IMR-90 (cell line): ENCODE measurements at regions not wholly inside any gene's neighbourhood (a gene's known extent, or its start where the extent isn't known, plus 50 kb on each side); places are given as distances from the start of the nearest gene placed in this dataset.

Experiments used
- ATAC-seq: fragments of 200-7000 bp; cut with Tn5 transposase; 2 replicates; pipeline ENCODE4 v1.9.1; 2020; ENCODE audit warnings: low read depth, mild to moderate bottlenecking, moderate library complexity
- BruUV-seq: library from RNA; stranded (reverse); fragments of 400-500 nt; replicated peaks from 2 replicates; lab custom pipeline; 2021; lab: Mats Ljungman, UMichigan
- CTCF ChIA-PET: fragments of 300-600 bp; formaldehyde crosslinking; extraction: SDS; loops from one replicate; lab custom pipeline; 2021; ENCODE audit warnings: antibody characterized with exemption; lab: Yijun Ruan, JAX
- POLR2A ChIA-PET: fragments of 300-600 bp; sonication (Branson Sonifier 250); formaldehyde crosslinking; loops from one replicate; lab custom pipeline; 2022; ENCODE audit warnings: antibody characterized with exemption; ENCODE audit not compliant: unreplicated experiment; lab: Charles Lee
- DNase-seq: peaks from one replicate; pipeline ENCODE4 v3.0.0; 2013
- H2AFZ ChIP-seq: replicated peaks from 2 replicates; pipeline ENCODE3; 2013; ENCODE audit warnings: low read length, mild to moderate bottlenecking; ENCODE audit not compliant: poor library complexity
- H2AK5ac ChIP-seq: 2 replicates; pipeline ENCODE4 v1.6.1; 2013; ENCODE audit warnings: low read depth, low read length, inconsistent platforms
- H2AK9ac ChIP-seq: replicated peaks from 2 replicates; pipeline ENCODE3; 2013; ENCODE audit warnings: mild to moderate bottlenecking, low read depth, low read length, moderate library complexity; ENCODE audit not compliant: poor library complexity
- H2BK120ac ChIP-seq: 2 replicates; pipeline ENCODE4 v1.6.1; 2013; ENCODE audit warnings: low read depth, low read length, inconsistent platforms
- H2BK15ac ChIP-seq: 3 replicates; pipeline ENCODE4 v1.6.1; 2013; ENCODE audit warnings: low read depth, low read length, inconsistent platforms
- H2BK20ac ChIP-seq: 2 replicates; pipeline ENCODE4 v1.6.1; 2013; ENCODE audit warnings: low read depth, mild to moderate bottlenecking, inconsistent platforms, low read length, moderate library complexity
- H2BK5ac ChIP-seq: 2 replicates; pipeline ENCODE4 v1.6.1; 2013; ENCODE audit warnings: mild to moderate bottlenecking, low read depth, low read length, inconsistent platforms; ENCODE audit not compliant: poor library complexity, severe bottlenecking
- H3K14ac ChIP-seq: replicated peaks from 2 replicates; pipeline ENCODE4 v1.6.1; 2013; ENCODE audit warnings: low read depth, low read length, inconsistent platforms
- H3K18ac ChIP-seq: 2 replicates; pipeline ENCODE4 v1.6.1; 2013; ENCODE audit warnings: low read depth, low read length, control low read depth
- H3K23ac ChIP-seq: 2 replicates; pipeline ENCODE4 v1.6.1; 2013; ENCODE audit warnings: low read depth, low read length, inconsistent platforms
- H3K27ac ChIP-seq: 2 replicates; pipeline ENCODE4 v1.5.1; 2013; ENCODE audit warnings: mild to moderate bottlenecking, control low read depth, low read length; ENCODE audit not compliant: insufficient read depth
- H3K27me3 ChIP-seq: 2 replicates; pipeline ENCODE4 v1.6.1; 2013; ENCODE audit warnings: low read length; ENCODE audit not compliant: control insufficient read depth, insufficient read depth
- H3K36me3 ChIP-seq: 2 replicates; pipeline ENCODE4 v1.6.1; 2013; ENCODE audit warnings: low read length, mixed read lengths; ENCODE audit not compliant: control insufficient read depth, insufficient read depth
- H3K4ac ChIP-seq: 2 replicates; pipeline ENCODE4 v1.6.1; 2013; ENCODE audit warnings: low read depth, low read length, inconsistent platforms
- H3K4me1 ChIP-seq: 2 replicates; pipeline ENCODE4 v1.6.1; 2013; ENCODE audit warnings: low read length, mixed read lengths; ENCODE audit not compliant: control insufficient read depth, insufficient read depth
- H3K4me2 ChIP-seq: 2 replicates; pipeline ENCODE4 v1.6.1; 2013; ENCODE audit warnings: low read depth, mild to moderate bottlenecking, control low read depth, low read length, moderate library complexity
- H3K4me3 ChIP-seq: 2 replicates; pipeline ENCODE4 v1.5.1; 2013; ENCODE audit warnings: low read depth, mild to moderate bottlenecking, control low read depth, low read length, moderate library complexity; ENCODE audit not compliant: insufficient read depth
- H3K56ac ChIP-seq: 2 replicates; pipeline ENCODE4 v1.6.1; 2013; ENCODE audit warnings: low read length, inconsistent platforms; ENCODE audit not compliant: insufficient read depth; ENCODE audit errors: extremely low read depth
- H3K79me1 ChIP-seq, 2 experiments: 2 replicates each; pipeline ENCODE4 v1.6.1; 2013; ENCODE audit warnings: low read length in 2 of 2, inconsistent platforms in 1 of 2, low read depth in 1 of 2
- H3K9ac ChIP-seq: 2 replicates; pipeline ENCODE4 v1.6.1; 2013; ENCODE audit warnings: low read depth, low read length, control low read depth
- H3K9me1 ChIP-seq: 2 replicates; pipeline ENCODE4 v1.6.1; 2013; ENCODE audit warnings: low read length, inconsistent platforms; ENCODE audit not compliant: insufficient read depth
- H3K9me3 ChIP-seq: 2 replicates; pipeline ENCODE4 v1.6.1; 2013; ENCODE audit warnings: low read length; ENCODE audit not compliant: control insufficient read depth, insufficient read depth
- H4K20me1 ChIP-seq: 2 replicates; pipeline ENCODE4 v1.6.1; 2013; ENCODE audit warnings: low read length, inconsistent platforms; ENCODE audit not compliant: insufficient read depth
- H4K5ac ChIP-seq: 2 replicates; pipeline ENCODE4 v1.6.1; 2013; ENCODE audit warnings: mild to moderate bottlenecking, low read depth, low read length, control low read depth
- H4K8ac ChIP-seq, 2 experiments: 2 replicates each; pipeline ENCODE4 v1.6.1; 2013; ENCODE audit warnings: low read depth in 2 of 2, low read length in 2 of 2, control low read depth in 1 of 2, inconsistent platforms in 1 of 2
- H4K91ac ChIP-seq: 2 replicates; pipeline ENCODE4 v1.6.1; 2013; ENCODE audit warnings: low read depth, low read length, inconsistent platforms; ENCODE audit not compliant: insufficient read depth
- BHLHE40 ChIP-seq: fragments of 150-350 bp; IDR thresholded peaks from 2 replicates; pipeline ENCODE4 v1.6.1; 2016; ENCODE audit warnings: mild to moderate bottlenecking, low read depth, low read length
- CEBPB ChIP-seq: IDR thresholded peaks from 2 replicates; pipeline ENCODE4 v1.6.1; 2012; ENCODE audit warnings: low read depth, low read length, improper control_type of control experiment
- CHD1 ChIP-seq: IDR thresholded peaks from 2 replicates; pipeline ENCODE4 v1.6.1; 2012; ENCODE audit warnings: low read depth, low read length, improper control_type of control experiment
- FOS ChIP-seq: fragments of 150-350 bp; IDR thresholded peaks from 2 replicates; pipeline ENCODE4 v1.6.1; 2016; ENCODE audit warnings: low read depth, low read length
- MAFK ChIP-seq: IDR thresholded peaks from 2 replicates; pipeline ENCODE4 v1.6.1; 2012; ENCODE audit warnings: low read depth, low read length, improper control_type of control experiment
- MAZ ChIP-seq: IDR thresholded peaks from 2 replicates; pipeline ENCODE4 v1.6.1; 2012; ENCODE audit warnings: low read depth, mild to moderate bottlenecking, low read length, improper control_type of control experiment, moderate library complexity, borderline replicate concordance
- MXI1 ChIP-seq: IDR thresholded peaks from 2 replicates; pipeline ENCODE4 v1.6.1; 2012; ENCODE audit warnings: low read depth, mild to moderate bottlenecking, low read length, moderate library complexity, borderline replicate concordance
- NFE2L2 ChIP-seq: fragments of 150-350 bp; IDR thresholded peaks from 2 replicates; pipeline ENCODE4 v1.6.1; 2016; ENCODE audit warnings: low read depth, mild to moderate bottlenecking, low read length
- POLR2A ChIP-seq: IDR thresholded peaks from 2 replicates; pipeline ENCODE4 v1.6.1; 2012; ENCODE audit warnings: mild to moderate bottlenecking, low read depth, low read length
- RAD21 ChIP-seq: IDR thresholded peaks from 2 replicates; pipeline ENCODE4 v1.6.1; 2012; ENCODE audit warnings: low read length, improper control_type of control experiment
- RCOR1 ChIP-seq: IDR thresholded peaks from 2 replicates; pipeline ENCODE4 v1.6.1; 2012; ENCODE audit warnings: mild to moderate bottlenecking, low read length, improper control_type of control experiment; ENCODE audit not compliant: insufficient replicate concordance
- RFX5 ChIP-seq: IDR thresholded peaks from 2 replicates; pipeline ENCODE4 v1.8.0; 2012; ENCODE audit warnings: low read depth, mild to moderate bottlenecking, low read length, moderate library complexity
- SMC3 ChIP-seq: fragments of 150-350 bp; IDR thresholded peaks from 2 replicates; pipeline ENCODE4 v1.6.1; 2016; ENCODE audit warnings: low read depth, mild to moderate bottlenecking, antibody characterized with exemption, low read length, moderate library complexity
- WGBS, 2 experiments: methylation state at CpG; one replicate each; pipeline versions ENCODE4 v1.1.5 to v1.1.7; 2013; ENCODE audit warnings: missing lambda C conversion rate in 2 of 2; ENCODE audit not compliant: insufficient read length in 1 of 2; ENCODE audit errors: extremely low coverage in 2 of 2; 5-methylcytosine and 5-hydroxymethylcytosine counted together
- dilution Hi-C: fragments of 300-500 bp; cut with HindIII; formaldehyde crosslinking; loops from one replicate; pipeline ENCODE4 v1.14.3; 2018; ENCODE audit warnings: low sequenced_read_pairs; ENCODE audit not compliant: unreplicated experiment
- in situ Hi-C: fragments of 300-500 bp; cut with MboI; formaldehyde crosslinking; loops from 3 replicates; pipeline ENCODE4 v1.14.3; 2019; ENCODE audit warnings: low sequenced_read_pairs, inconsistent platforms, mixed read lengths
- intact Hi-C: fragments of 100-400 bp; cut with micrococcal nuclease; formaldehyde crosslinking; loops from 2 replicates; pipeline ENCODE4 v1.10.0; 2022
- TF ChIP-seq, protein P1 (sequence below): fragments of 150-350 bp; IDR thresholded peaks from 2 replicates; pipeline ENCODE4 v1.6.1; 2017; ENCODE audit warnings: mild to moderate bottlenecking, antibody characterized with exemption, low read length, low read depth
- TF ChIP-seq, protein P2 (sequence below): fragments of 150-350 bp; IDR thresholded peaks from 2 replicates; pipeline ENCODE4 v1.6.1; 2016; ENCODE audit warnings: low read depth, mild to moderate bottlenecking, low read length, moderate library complexity, borderline replicate concordance
- TF ChIP-seq, protein P3 (sequence below): conservative IDR thresholded peaks from 2 replicates; pipeline ENCODE4 v1.5.1; 2012; ENCODE audit warnings: mild to moderate bottlenecking, low read depth, low read length, improper control_type of control experiment

DNA sequence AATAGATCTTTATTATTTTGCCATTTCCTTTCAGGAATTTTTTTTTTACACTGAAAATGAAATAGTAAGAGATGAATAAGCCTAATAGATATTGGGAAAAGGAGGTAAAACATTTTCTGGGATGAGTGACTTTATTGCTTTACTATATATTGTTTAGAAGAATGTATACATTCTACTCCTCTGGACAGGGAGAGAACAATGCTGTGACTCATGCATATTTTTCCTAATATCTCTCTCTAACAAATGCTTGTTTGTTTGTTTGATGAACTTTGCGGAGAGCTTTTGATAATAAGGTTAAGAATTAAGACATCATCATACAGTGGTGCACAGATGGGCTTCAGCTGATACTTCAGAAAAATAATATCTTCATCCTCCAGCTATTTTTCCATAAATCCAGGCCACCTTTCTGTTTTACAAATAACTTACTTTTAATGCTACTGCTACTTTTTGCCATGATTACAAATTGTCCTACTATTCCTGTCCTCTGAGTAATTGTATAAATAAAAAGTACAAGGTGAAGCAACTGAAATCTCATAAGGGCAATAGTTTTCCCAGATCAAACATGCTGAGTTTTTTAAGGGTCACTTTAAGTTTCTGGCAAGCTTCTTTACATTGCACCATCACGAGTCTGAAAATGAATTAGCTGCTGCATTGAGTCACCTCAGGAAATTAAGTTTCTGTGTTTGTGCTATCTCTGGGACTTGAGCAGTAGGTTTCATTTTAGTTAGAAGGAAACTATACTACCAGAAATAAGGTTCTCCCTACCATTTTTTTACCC is 207.3 kb upstream of the POT1 start:
- H3K4me1 ChIP-seq = no peaks in the 10 kb centered on the region
- no peaks in the 10 kb centered on the region for H4K20me1 ChIP-seq
- H2BK120ac ChIP-seq = no peak overlapping the region
- WGBS, 2 experiments = no CpG with 5 or more reads among the region's 2 CpGs
- dilution Hi-C loops (no loop called here), intact Hi-C loops (no loop called here), in situ Hi-C loops (no loop called here)
- H4K8ac ChIP-seq = no peak overlapping the region
- no peaks in the 10 kb centered on the region for H3K36me3 ChIP-seq
- no peak overlapping the region for H3K23ac ChIP-seq
- peak; percentile 7 for DNase-seq
- H3K4ac ChIP-seq = no peak overlapping the region
- no peaks in the 10 kb centered on the region for H3K9me1 ChIP-seq
- no peak overlapping the region for H3K56ac ChIP-seq
- H2AK5ac ChIP-seq = no peak overlapping the region
- no peaks in the 10 kb centered on the region; the same call in 1 of the 2 replicates for H3K9me3 ChIP-seq
- no peak overlapping the region for H3K9ac ChIP-seq
- no peak overlapping the region for H2AFZ ChIP-seq
- H3K18ac ChIP-seq = no peak overlapping the region
- no peak overlapping the region for H4K5ac ChIP-seq
- ChIA-PET POLR2A (no interaction called here), CTCF (no interaction called here)
- no peak overlapping the region for H3K4me2 ChIP-seq
- H3K4me3 ChIP-seq = no peak overlapping the region
- ATAC-seq = peak; percentile 35; the same call in 1 of the 2 replicates
- no peak overlapping the region for H2BK15ac ChIP-seq
- H3K79me1 ChIP-seq = no peaks in the 10 kb centered on the region
- H2AK9ac ChIP-seq = no peak overlapping the region
- TF ChIP-seq, protein P1, sequence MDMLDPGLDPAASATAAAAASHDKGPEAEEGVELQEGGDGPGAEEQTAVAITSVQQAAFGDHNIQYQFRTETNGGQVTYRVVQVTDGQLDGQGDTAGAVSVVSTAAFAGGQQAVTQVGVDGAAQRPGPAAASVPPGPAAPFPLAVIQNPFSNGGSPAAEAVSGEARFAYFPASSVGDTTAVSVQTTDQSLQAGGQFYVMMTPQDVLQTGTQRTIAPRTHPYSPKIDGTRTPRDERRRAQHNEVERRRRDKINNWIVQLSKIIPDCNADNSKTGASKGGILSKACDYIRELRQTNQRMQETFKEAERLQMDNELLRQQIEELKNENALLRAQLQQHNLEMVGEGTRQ = no peak
- no peak for TF ChIP-seq NFE2L2
- no peak for TF ChIP-seq POLR2A
- no peak for TF ChIP-seq MXI1
- no peak for TF ChIP-seq MAFK
- TF ChIP-seq, protein P2, sequence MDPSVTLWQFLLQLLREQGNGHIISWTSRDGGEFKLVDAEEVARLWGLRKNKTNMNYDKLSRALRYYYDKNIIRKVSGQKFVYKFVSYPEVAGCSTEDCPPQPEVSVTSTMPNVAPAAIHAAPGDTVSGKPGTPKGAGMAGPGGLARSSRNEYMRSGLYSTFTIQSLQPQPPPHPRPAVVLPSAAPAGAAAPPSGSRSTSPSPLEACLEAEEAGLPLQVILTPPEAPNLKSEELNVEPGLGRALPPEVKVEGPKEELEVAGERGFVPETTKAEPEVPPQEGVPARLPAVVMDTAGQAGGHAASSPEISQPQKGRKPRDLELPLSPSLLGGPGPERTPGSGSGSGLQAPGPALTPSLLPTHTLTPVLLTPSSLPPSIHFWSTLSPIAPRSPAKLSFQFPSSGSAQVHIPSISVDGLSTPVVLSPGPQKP = no peak
- no peak for TF ChIP-seq CHD1
- TF ChIP-seq CEBPB = no peak
- no peak for TF ChIP-seq SMC3
- TF ChIP-seq RAD21 = no peak
- TF ChIP-seq, protein P3, sequence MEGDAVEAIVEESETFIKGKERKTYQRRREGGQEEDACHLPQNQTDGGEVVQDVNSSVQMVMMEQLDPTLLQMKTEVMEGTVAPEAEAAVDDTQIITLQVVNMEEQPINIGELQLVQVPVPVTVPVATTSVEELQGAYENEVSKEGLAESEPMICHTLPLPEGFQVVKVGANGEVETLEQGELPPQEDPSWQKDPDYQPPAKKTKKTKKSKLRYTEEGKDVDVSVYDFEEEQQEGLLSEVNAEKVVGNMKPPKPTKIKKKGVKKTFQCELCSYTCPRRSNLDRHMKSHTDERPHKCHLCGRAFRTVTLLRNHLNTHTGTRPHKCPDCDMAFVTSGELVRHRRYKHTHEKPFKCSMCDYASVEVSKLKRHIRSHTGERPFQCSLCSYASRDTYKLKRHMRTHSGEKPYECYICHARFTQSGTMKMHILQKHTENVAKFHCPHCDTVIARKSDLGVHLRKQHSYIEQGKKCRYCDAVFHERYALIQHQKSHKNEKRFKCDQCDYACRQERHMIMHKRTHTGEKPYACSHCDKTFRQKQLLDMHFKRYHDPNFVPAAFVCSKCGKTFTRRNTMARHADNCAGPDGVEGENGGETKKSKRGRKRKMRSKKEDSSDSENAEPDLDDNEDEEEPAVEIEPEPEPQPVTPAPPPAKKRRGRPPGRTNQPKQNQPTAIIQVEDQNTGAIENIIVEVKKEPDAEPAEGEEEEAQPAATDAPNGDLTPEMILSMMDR = no peak
- TF ChIP-seq RCOR1 = no peak
- no peak for TF ChIP-seq BHLHE40
- TF ChIP-seq RFX5 = no peak
- TF ChIP-seq FOS = no peak
- TF ChIP-seq MAZ = no peak
- no peak overlapping the region for H2BK20ac ChIP-seq
- no peak overlapping the region for H4K91ac ChIP-seq
- BruUV-seq = no TSS peak
- no peak overlapping the region for H2BK5ac ChIP-seq
- H3K14ac ChIP-seq = no peak overlapping the region
- no peaks in the 10 kb centered on the region for H3K27me3 ChIP-seq
- no peak overlapping the region for H3K27ac ChIP-seq
